ENCODE measurements at regions not wholly inside any gene's neighbourhood (a gene's known extent, or its start where the extent isn't known, plus 50 kb on each side); places are given as distances from the start of the nearest gene placed in this dataset.

DNA sequence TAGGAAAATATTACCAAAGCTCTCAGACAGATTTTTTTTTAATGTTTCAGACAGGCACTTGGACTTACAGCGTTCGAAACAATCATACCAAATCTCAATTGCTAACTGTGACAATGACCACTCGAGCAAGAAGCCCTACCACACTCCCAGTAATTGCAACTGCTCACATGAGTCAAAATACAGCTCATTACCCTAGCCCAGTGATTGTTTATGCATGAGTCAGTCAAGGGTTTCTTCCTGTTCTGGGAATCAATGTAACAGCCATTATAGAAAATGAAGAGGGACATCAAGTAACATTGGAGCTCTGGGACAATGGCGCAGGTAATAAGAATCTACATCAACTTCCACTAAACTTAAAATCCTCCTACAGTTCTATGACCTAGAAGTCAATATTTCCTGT, 56.1 kb upstream of the SH3GLB1 start:
- intact Hi-C loops (cut with micrococcal nuclease; ENCODE audit: unreplicated experiment), result no loop called here
- DNase-seq, result no peak
- H3F3A ChIP-seq (ENCODE audit: insufficient read depth, low read depth), result no peaks in the 10 kb centered on the region
- no peaks in the 10 kb centered on the region for H4K20me1 ChIP-seq (ENCODE audit: insufficient read depth)
- H3K9me3 ChIP-seq (ENCODE audit: insufficient read depth, low read depth), result no peaks in the 10 kb centered on the region
- no peak overlapping the region for H2AFZ ChIP-seq
- H3K36me3 ChIP-seq (ENCODE audit: low read depth), result no peaks in the 10 kb centered on the region
- no peak overlapping the region for H3K4me2 ChIP-seq
- no peak for TF ChIP-seq EZH2 (IDR thresholded peaks at IDR 0.05; ENCODE audit: low read depth)
- TF ChIP-seq, protein P1, sequence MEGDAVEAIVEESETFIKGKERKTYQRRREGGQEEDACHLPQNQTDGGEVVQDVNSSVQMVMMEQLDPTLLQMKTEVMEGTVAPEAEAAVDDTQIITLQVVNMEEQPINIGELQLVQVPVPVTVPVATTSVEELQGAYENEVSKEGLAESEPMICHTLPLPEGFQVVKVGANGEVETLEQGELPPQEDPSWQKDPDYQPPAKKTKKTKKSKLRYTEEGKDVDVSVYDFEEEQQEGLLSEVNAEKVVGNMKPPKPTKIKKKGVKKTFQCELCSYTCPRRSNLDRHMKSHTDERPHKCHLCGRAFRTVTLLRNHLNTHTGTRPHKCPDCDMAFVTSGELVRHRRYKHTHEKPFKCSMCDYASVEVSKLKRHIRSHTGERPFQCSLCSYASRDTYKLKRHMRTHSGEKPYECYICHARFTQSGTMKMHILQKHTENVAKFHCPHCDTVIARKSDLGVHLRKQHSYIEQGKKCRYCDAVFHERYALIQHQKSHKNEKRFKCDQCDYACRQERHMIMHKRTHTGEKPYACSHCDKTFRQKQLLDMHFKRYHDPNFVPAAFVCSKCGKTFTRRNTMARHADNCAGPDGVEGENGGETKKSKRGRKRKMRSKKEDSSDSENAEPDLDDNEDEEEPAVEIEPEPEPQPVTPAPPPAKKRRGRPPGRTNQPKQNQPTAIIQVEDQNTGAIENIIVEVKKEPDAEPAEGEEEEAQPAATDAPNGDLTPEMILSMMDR (conservative IDR thresholded peaks at IDR 0.05), result no peak
- BruUV-seq (replicated peaks), result no TSS peak
- H3K4me1 ChIP-seq (replicated peaks; ENCODE audit: insufficient read depth), result no peaks in the 10 kb centered on the region; the same call in 1 of the 2 replicates
- no peaks in the 10 kb centered on the region for H3K79me2 ChIP-seq (ENCODE audit: low read depth)
- no peak overlapping the region for H3K4me3 ChIP-seq
- POLR2A ChIA-PET (ENCODE audit: unreplicated experiment), result no interaction called here
- H3K9me2 ChIP-seq (ENCODE audit: insufficient read depth), result no peaks in the 10 kb centered on the region
- CTCF ChIA-PET, result interaction anchor here (0.7 kb wide), 1 partner anchor 227 kb away, joined by 3 read pairs; no protein-coding TSS in a partner anchor
- no peaks in the 10 kb centered on the region for H3K27me3 ChIP-seq (ENCODE audit: insufficient read depth, low read depth)
- no peak overlapping the region for H3K27ac ChIP-seq

DNA sequence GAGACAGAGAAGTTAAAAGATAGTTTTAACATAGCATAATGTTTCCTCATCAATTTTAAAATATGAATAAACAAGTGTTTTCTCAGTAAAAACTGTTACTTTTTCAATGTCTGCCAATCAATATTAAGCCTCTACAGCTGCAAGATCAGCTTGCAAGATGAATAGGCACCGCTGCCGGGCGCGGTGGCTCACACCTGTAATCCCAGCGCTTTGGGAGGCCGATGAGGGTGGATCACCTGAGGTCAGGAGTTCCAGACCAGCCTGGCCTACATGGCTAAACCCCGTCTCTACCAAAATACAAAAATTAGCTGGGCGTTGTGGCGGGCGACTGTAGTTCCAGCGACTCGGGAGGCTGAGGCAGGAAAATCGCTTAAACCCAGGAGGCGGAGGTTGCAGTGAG, 54.8 kb upstream of the SH3GLB1 start:
- POLR2A ChIA-PET (ENCODE audit: unreplicated experiment), result no interaction called here
- no peak for DNase-seq
- Histone ChIP-seq H3K4me1 (replicated peaks; ENCODE audit: insufficient read depth) (no peaks in the 10 kb centered on the region; the same call in 1 of the 2 replicates), H4K20me1 (ENCODE audit: insufficient read depth) (no peaks in the 10 kb centered on the region), H3K36me3 (ENCODE audit: low read depth) (no peaks in the 10 kb centered on the region), H3K9me3 (ENCODE audit: insufficient read depth, low read depth) (no peaks in the 10 kb centered on the region), H3K27me3 (ENCODE audit: insufficient read depth, low read depth) (no peaks in the 10 kb centered on the region), H3K4me3 (no peak overlapping the region), H3F3A (ENCODE audit: insufficient read depth, low read depth) (no peaks in the 10 kb centered on the region), H3K79me2 (ENCODE audit: low read depth) (no peaks in the 10 kb centered on the region), H3K27ac (no peak overlapping the region), H2AFZ (no peak overlapping the region), H3K4me2 (no peak overlapping the region), H3K9me2 (ENCODE audit: insufficient read depth) (no peaks in the 10 kb centered on the region)
- intact Hi-C loops (cut with micrococcal nuclease; ENCODE audit: unreplicated experiment), result no loop called here
- BruUV-seq (replicated peaks), result no TSS peak
- CTCF ChIA-PET, result no interaction called here
- TF ChIP-seq, protein P1 (conservative IDR thresholded peaks at IDR 0.05), result no peak
- TF ChIP-seq EZH2 (IDR thresholded peaks at IDR 0.05; ENCODE audit: low read depth), result no peak

GRCh38 chr1:86650065-86650464, 54.3 kb upstream of the SH3GLB1 start:
- no peaks in the 10 kb centered on the region for H4K20me1 ChIP-seq (ENCODE audit: insufficient read depth)
- H3K36me3 ChIP-seq (ENCODE audit: low read depth), result no peaks in the 10 kb centered on the region
- no peaks in the 10 kb centered on the region for H3K9me3 ChIP-seq (ENCODE audit: insufficient read depth, low read depth)
- H3F3A ChIP-seq (ENCODE audit: insufficient read depth, low read depth), result no peaks in the 10 kb centered on the region
- CTCF ChIA-PET, result no interaction called here
- no peaks in the 10 kb centered on the region for H3K27me3 ChIP-seq (ENCODE audit: insufficient read depth, low read depth)
- DNase-seq, result no peak
- TF ChIP-seq, protein P1 (conservative IDR thresholded peaks at IDR 0.05), result no peak
- no peak for TF ChIP-seq EZH2 (IDR thresholded peaks at IDR 0.05; ENCODE audit: low read depth)
- no peak overlapping the region for H3K4me3 ChIP-seq
- no peaks in the 10 kb centered on the region for H3K9me2 ChIP-seq (ENCODE audit: insufficient read depth)
- H3K79me2 ChIP-seq (ENCODE audit: low read depth), result no peaks in the 10 kb centered on the region
- H3K27ac ChIP-seq, result no peak overlapping the region
- intact Hi-C loops (cut with micrococcal nuclease; ENCODE audit: unreplicated experiment), result no loop called here
- no peak overlapping the region for H2AFZ ChIP-seq
- H3K4me2 ChIP-seq, result no peak overlapping the region
- POLR2A ChIA-PET (ENCODE audit: unreplicated experiment), result no interaction called here
- no peaks in the 10 kb centered on the region; the same call in 1 of the 2 replicates for H3K4me1 ChIP-seq (replicated peaks; ENCODE audit: insufficient read depth)
- no TSS peak for BruUV-seq (replicated peaks)

Data from PC-9 (cell line).